ENCODE measurements at regions not wholly inside any gene's neighbourhood (a gene's known extent, or its start where the extent isn't known, plus 50 kb on each side); places are given as distances from the start of the nearest gene placed in this dataset.

- TF ChIP-seq CTCF (IDR thresholded peaks at IDR 0.05) = no peak
- TF ChIP-seq POLR2AphosphoS5 (IDR thresholded peaks at IDR 0.05) = no peak
- TF ChIP-seq POLR2A (IDR thresholded peaks at IDR 0.05) = no peak
These were observed 80.2 kb upstream of the GCFC2 start for GRCh38 chr2:75790814-75791467.
